WTC11 (cell line): ENCODE measurements at regions not wholly inside any gene's neighbourhood (a gene's known extent, or its start where the extent isn't known, plus 50 kb on each side); places are given as distances from the start of the nearest gene placed in this dataset.

Source experiments
- CREM ChIP-seq: sonication (generic); formaldehyde crosslinking; IDR thresholded peaks from 2 replicates; pipeline ENCODE4 v1.8.1; 2022; ENCODE audit warnings: mild to moderate bottlenecking, missing genetic modification reagents, moderate library complexity
- CTCF ChIP-seq: fragments of 200-600 bp; IDR thresholded peaks from 2 replicates; pipeline ENCODE4 v1.8.0; 2022; ENCODE audit warnings: antibody characterized with exemption
- E2F4 ChIP-seq: sonication (generic); formaldehyde crosslinking; IDR thresholded peaks from 2 replicates; pipeline ENCODE4 v1.8.1; 2022; ENCODE audit warnings: low read depth, mild to moderate bottlenecking, moderate library complexity, missing genetic modification reagents, borderline replicate concordance
- IRF2 ChIP-seq: sonication (generic); formaldehyde crosslinking; IDR thresholded peaks from 2 replicates; pipeline ENCODE4 v1.8.0; 2022; ENCODE audit warnings: low read depth, missing genetic modification reagents, borderline replicate concordance
- JUN ChIP-seq: sonication (generic); formaldehyde crosslinking; IDR thresholded peaks from 2 replicates; pipeline ENCODE4 v1.8.0; 2023; ENCODE audit warnings: mild to moderate bottlenecking, missing genetic modification reagents
- MAX ChIP-seq: sonication (generic); formaldehyde crosslinking; IDR thresholded peaks from 2 replicates; pipeline ENCODE4 v1.8.0; 2022; ENCODE audit warnings: mild to moderate bottlenecking, missing genetic modification reagents
- SP1 ChIP-seq: sonication (generic); formaldehyde crosslinking; conservative IDR thresholded peaks from 2 replicates; pipeline ENCODE4 v1.8.1; 2022; ENCODE audit warnings: missing genetic modification reagents
- TP53 ChIP-seq: sonication (generic); formaldehyde crosslinking; IDR thresholded peaks from 2 replicates; pipeline ENCODE4 v1.8.1; 2023; ENCODE audit warnings: mild to moderate bottlenecking, missing genetic modification reagents
- USF1 ChIP-seq: sonication (generic); formaldehyde crosslinking; IDR thresholded peaks from 2 replicates; pipeline ENCODE4 v1.8.0; 2022; ENCODE audit warnings: mild to moderate bottlenecking, missing genetic modification reagents
- ZNF121 ChIP-seq: sonication (generic); formaldehyde crosslinking; IDR thresholded peaks from 2 replicates; pipeline ENCODE4 v1.8.0; 2023; ENCODE audit warnings: missing genetic modification reagents
- ZNF219 ChIP-seq: sonication (generic); formaldehyde crosslinking; IDR thresholded peaks from 2 replicates; pipeline ENCODE4 v1.8.0; 2023; ENCODE audit warnings: missing genetic modification reagents, mild to moderate bottlenecking, borderline replicate concordance
- ZNF281 ChIP-seq: sonication (generic); formaldehyde crosslinking; IDR thresholded peaks from 2 replicates; pipeline ENCODE4 v1.8.0; 2023; ENCODE audit warnings: mild to moderate bottlenecking, missing genetic modification reagents

GRCh38 chr20:59456342-59457279, 147.7 kb upstream of the PHACTR3 start:
- TF ChIP-seq ZNF281 (CRISPR knock-in tag) (no peak), JUN (CRISPR knock-in tag) (no peak), CTCF (no peak), SP1 (no peak), MAX (CRISPR knock-in tag) (no peak), TP53 (CRISPR knock-in tag) (no peak), USF1 (CRISPR knock-in tag) (no peak), IRF2 (CRISPR knock-in tag) (no peak), ZNF219 (CRISPR knock-in tag) (no peak), ZNF121 (CRISPR knock-in tag) (no peak), E2F4 (CRISPR knock-in tag) (no peak), CREM (no peak)
